HL-60 (cell line): ENCODE measurements at regions not wholly inside any gene's neighbourhood (a gene's known extent, or its start where the extent isn't known, plus 50 kb on each side); places are given as distances from the start of the nearest gene placed in this dataset.

ENCODE experiments used
- DNase-seq, 2 experiments: peaks; one replicate each; pipeline ENCODE4 v3.0.0-alpha.2; 2010 to 2020; ENCODE audit warnings: low read depth in 1 of 2, low spot score in 1 of 2
- H3K27ac ChIP-seq: fragments of 250-450 bp; sonication (Bioruptor Pico); replicated peaks from 2 replicates; pipeline ENCODE4 v1.5.1; 2020; ENCODE audit warnings: mild to moderate bottlenecking, moderate library complexity
- H3K27me3 ChIP-seq: fragments of 250-450 bp; sonication (Bioruptor Pico); 2 replicates; pipeline ENCODE4 v1.5.1; 2021; ENCODE audit warnings: mild to moderate bottlenecking, moderate library complexity; ENCODE audit not compliant: insufficient read depth, poor library complexity, severe bottlenecking
- H3K4me3 ChIP-seq: replicated peaks from 2 replicates; pipeline ENCODE4 v1.5.1; 2011; ENCODE audit warnings: mild to moderate bottlenecking, control low read depth, low read length; ENCODE audit not compliant: insufficient read depth
- CTCF ChIP-seq: IDR thresholded peaks from one replicate; pipeline ENCODE4 v1.5.1; 2011; ENCODE audit warnings: low read length, control low read depth, inconsistent platforms; ENCODE audit not compliant: insufficient read depth
- GABPA ChIP-seq: IDR thresholded peaks from 2 replicates; pipeline ENCODE4 v1.6.1; 2012; ENCODE audit warnings: low read depth
- POLR2AphosphoS5 ChIP-seq: IDR thresholded peaks from 2 replicates; pipeline ENCODE4 v1.6.1; 2012; ENCODE audit warnings: low read depth
- REST ChIP-seq: IDR thresholded peaks from 2 replicates; pipeline ENCODE4 v1.6.1; 2012; ENCODE audit warnings: low read depth; ENCODE audit not compliant: insufficient replicate concordance
- SPI1 ChIP-seq: IDR thresholded peaks from 2 replicates; pipeline ENCODE4 v1.6.1; 2012; ENCODE audit warnings: low read depth, mild to moderate bottlenecking, borderline replicate concordance

DNA sequence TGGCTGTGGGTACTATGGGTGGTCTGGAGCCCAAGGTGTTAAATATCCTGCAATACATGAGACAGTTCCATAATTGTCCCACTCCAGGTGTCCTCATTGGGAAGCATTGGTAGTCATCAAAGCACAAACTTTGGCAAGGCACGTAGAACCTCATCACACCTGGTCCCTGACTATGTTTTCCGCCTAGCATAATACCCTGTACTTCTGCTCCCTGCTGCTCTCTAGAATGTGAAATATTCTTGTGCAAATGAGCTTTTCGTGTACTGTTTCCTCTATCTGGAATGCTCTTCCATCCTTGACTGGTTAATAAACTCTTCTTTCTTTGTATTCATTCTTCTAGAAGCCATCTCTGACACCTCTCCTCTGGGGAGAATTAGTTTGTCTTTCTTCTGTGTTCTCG lies 103.2 kb downstream of the EBLN2 start:
- no peak for DNase-seq
- Histone ChIP-seq H3K4me3 (no peak overlapping the region), H3K27ac (no peak overlapping the region), H3K27me3 (no peaks in the 10 kb centered on the region)
- no peak for TF ChIP-seq CTCF
- TF ChIP-seq POLR2AphosphoS5 = no peak
- no peak for TF ChIP-seq GABPA
- TF ChIP-seq SPI1 = no peak
- no peak for TF ChIP-seq REST

GRCh38 chr3:73175698-73176097 lies 114.2 kb downstream of the EBLN2 start:
- H3K27ac ChIP-seq = no peak overlapping the region
- H3K4me3 ChIP-seq = no peak overlapping the region
- H3K27me3 ChIP-seq = peaks cover 3% of the 10 kb centered on the region
- no peak for TF ChIP-seq SPI1
- TF ChIP-seq POLR2AphosphoS5 = no peak
- TF ChIP-seq GABPA = no peak
- TF ChIP-seq CTCF = no peak
- TF ChIP-seq REST = no peak
- no peak for DNase-seq

DNA sequence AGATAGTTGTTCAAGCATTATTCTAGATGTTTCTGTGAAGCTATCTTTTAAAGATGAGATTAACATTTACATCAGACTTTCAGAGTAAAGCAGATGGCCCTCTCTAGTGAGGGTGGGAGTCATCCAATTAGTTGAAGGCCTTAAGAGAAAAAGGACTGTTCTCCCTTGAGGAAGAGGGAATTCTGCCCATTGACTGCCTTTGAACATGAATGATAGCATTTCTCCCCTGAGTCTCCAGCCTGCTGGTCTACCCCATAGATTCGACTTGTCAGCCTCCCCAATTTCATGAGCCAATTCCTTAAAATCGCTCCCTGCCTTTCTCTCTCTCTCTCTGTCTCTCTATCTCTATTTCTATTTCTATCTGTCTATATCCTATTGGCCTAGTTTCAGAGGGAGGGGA lies 115.5 kb downstream of the EBLN2 start:
- Histone ChIP-seq H3K27me3 (peaks cover 3% of the 10 kb centered on the region), H3K4me3 (no peak overlapping the region), H3K27ac (no peak overlapping the region)
- no peak for TF ChIP-seq CTCF
- no peak for TF ChIP-seq GABPA
- no peak for TF ChIP-seq POLR2AphosphoS5
- no peak for TF ChIP-seq SPI1
- TF ChIP-seq REST = no peak
- DNase-seq = no peak
